DND-41 (cell line): ENCODE measurements at regions not wholly inside any gene's neighbourhood (a gene's known extent, or its start where the extent isn't known, plus 50 kb on each side); places are given as distances from the start of the nearest gene placed in this dataset.

ENCODE experiments used
- CTCF ChIP-seq: IDR thresholded peaks from 2 replicates; pipeline ENCODE4 v1.5.1; 2012; ENCODE audit warnings: borderline replicate concordance, low read length, moderate library complexity, mild to moderate bottlenecking; ENCODE audit not compliant: poor library complexity, severe bottlenecking; ENCODE audit errors: extremely low read depth
- EZH2 ChIP-seq: IDR thresholded peaks from 3 replicates; pipeline ENCODE4 v1.6.1; 2012; ENCODE audit warnings: borderline replicate concordance, low read depth, mild to moderate bottlenecking, moderate library complexity, low read length, inconsistent platforms; ENCODE audit not compliant: severe bottlenecking

DNA sequence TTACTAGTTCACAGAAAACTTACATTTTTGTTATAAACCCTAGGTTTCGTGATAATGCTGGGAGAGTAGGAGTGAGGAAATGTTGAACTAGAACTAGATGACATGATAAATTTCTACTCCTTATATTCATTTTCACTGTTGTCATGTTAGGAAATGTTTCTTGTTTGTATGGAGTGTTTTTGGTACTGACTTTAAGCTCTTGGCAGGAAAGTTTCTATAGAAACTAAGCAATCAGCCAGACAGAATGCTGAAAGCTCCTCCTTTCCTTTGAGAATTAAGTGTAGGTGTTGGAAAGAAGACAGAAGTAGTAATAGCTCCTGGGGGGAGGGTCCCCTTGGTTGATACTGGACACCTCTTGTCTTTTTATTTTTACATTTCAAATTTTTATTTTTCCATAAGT is 309.8 kb downstream of the MAP2K4 start:
- TF ChIP-seq CTCF (no peak), EZH2 (no peak)
